AG08396 (cell line): ENCODE measurements at regions not wholly inside any gene's neighbourhood (a gene's known extent, or its start where the extent isn't known, plus 50 kb on each side); places are given as distances from the start of the nearest gene placed in this dataset.
A peak's percentile ranks its signal among the peaks of the same experiment; 100 is the strongest.

Experiments used
- DNase-seq: peaks from one replicate; pipeline ENCODE4 v3.0.0; 2012; ENCODE audit warnings: low spot score, mixed read lengths

DNA sequence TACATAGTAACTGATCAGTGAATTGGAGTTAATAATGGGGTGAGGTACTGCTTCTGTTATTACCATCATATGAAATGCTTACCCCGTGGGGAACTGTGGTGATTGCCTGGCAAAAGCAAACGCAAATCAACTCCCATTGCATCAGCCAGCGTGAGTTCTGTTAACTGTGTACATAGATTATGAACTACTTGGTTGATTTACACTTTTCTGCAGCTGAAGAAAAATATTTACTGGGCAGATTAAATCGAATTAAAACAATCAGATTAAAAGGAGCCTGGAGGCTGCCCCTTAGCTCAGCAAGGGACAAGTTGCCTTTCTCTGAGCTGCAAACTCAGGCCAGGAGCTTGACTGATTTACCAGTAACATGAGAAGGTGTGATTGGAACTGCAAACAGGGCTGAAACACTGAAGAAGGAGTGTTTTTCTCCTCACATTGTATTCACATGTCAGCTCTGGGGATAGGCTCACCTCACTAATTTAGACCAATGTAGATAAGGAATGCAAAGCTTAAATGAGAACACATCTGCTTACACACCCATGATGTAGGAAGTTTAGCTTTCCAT is 220.1 kb downstream of the OSR1 start:
- no peak for DNase-seq

GRCh38 chr2:19137433-19137832 is 221.0 kb downstream of the OSR1 start:
- DNase-seq, result no peak

- no peak for DNase-seq
Measured at GRCh38 chr2:19132967-19133366, 225.5 kb downstream of the OSR1 start.

DNA sequence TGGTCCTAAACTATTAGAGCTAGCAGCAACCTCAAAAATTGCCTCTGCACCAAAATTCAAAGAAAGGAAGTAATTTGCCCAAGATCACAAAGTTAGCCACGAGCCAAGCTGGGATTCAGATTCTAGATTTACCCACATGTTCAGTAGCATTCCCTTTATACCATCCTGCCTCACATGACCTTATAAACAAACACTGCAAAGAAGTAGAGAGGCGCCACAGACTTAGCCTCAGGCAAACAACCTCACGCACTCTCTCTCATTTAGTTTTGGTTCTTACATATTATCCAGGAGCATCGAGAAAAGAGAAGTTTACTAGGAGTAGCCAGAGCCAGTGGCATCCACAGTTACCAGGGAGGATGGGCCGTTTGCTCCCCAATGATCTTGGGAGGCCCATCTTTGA is 226.6 kb downstream of the OSR1 start:
- no peak for DNase-seq

DNA sequence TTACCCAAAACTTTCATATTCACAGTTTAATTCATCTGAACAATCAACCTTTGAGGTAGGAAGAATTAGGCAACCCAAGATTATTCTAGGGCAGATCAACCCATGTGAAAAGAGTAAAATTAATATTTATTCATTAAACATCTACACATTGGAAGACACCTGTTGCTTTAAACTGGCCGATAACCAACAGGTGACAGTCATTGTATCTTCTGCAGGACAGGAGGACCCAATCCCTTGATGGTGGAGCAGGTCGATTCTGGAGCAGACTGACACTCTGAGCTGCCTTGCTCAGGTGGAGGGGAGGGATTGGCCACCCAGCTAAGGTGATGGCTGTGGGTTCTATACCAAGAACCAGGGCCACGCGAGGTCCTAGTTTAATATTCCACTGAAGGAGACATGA is 230.3 kb downstream of the OSR1 start:
- DNase-seq, result no peak

DNA sequence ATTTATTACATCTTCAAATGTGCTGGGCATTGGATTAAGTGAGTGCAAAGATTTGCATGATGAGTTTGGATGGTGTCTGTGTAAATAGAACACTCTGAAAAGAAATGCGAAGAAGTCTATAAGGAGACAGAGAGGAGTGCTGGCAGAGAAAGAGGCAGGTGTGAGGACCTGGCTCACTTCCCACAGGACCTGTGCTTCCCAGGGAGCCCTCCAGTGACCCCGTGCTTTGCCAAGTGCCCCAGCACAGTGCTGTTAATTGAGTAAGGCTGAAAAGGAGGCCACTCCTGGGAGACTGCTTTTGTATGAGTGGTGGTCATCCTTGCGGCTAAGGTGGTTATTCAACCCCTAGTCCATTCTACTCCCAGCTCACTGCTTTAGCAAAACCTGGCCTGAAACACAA is 230.8 kb downstream of the OSR1 start:
- DNase-seq, result no peak

GRCh38 chr2:19125901-19126680 is 232.3 kb downstream of the OSR1 start:
- DNase-seq, result no peak

- peak; percentile 59 for DNase-seq
Measured at GRCh38 chr2:19124135-19124534, 234.3 kb downstream of the OSR1 start.

GRCh38 chr2:19123556-19123955 is 234.9 kb downstream of the OSR1 start:
- DNase-seq, result no peak

- no peak for DNase-seq
Measured at GRCh38 chr2:19122220-19122619, 236.2 kb downstream of the OSR1 start.

- DNase-seq, result peak; percentile 69
Measured at GRCh38 chr2:19120941-19121750, 237.3 kb downstream of the OSR1 start.

GRCh38 chr2:19120181-19120580 is 238.2 kb downstream of the OSR1 start:
- DNase-seq, result no peak

DNA sequence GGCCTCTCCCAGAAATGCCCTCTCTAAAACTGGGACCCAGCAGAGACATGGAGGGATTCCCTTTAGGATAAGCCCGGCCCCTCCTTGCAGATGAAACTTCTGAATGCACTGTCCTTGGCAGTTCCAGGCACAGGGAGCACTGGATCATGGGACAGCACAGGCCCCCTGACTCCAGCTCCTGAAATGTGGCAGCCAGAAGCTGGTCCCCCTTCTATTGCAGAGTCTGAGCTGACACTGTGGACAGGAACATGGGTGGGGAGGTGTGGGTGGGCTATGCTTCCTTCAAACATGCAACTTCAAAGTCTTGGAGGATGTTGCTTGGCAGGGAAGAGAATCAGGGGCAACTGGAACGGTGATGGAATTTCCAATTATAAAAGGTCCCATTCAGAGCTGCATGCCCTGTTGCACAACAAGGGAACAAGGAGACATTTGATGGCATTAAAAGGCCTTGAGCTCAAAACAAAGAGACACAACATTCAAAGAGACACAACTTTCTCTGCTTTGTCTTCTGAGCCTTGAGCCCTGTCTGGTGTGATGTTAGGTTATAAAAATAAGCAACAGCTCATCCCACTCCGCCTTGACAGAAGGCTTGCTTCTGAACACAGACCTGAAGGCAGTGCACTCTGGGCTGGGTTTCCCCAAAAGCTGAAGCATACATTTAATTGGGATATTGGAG is 239.0 kb downstream of the OSR1 start:
- no peak for DNase-seq

- DNase-seq, result no peak
Measured at GRCh38 chr2:19116918-19117317, 241.5 kb downstream of the OSR1 start.

DNA sequence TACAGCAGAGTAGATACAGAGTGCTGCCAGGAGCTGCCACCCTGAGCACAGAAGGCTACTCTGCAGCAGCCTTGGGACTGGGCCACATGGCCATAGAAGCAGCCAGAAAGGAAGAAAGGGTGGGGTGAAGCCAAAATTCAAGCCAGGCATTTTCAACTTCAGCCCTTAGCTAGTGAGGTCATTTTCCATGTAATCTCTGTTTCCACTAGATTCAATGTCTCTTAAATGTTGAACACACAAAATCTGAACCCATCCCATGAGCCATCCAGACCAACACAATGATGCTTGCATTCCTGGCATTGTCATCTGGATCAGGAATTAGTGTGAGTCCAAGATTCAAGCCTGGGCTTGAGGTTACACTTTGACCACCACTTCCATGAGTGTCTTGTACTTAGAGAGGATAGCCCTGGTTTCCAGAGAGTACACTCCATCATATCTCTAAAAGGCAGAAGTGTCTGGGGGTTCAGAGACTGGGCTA is 243.6 kb downstream of the OSR1 start:
- DNase-seq, result no peak

GRCh38 chr2:19114126-19114525 is 244.3 kb downstream of the OSR1 start:
- DNase-seq, result no peak

- DNase-seq, result no peak
Measured at GRCh38 chr2:19111354-19111753, 247.1 kb downstream of the OSR1 start.

DNA sequence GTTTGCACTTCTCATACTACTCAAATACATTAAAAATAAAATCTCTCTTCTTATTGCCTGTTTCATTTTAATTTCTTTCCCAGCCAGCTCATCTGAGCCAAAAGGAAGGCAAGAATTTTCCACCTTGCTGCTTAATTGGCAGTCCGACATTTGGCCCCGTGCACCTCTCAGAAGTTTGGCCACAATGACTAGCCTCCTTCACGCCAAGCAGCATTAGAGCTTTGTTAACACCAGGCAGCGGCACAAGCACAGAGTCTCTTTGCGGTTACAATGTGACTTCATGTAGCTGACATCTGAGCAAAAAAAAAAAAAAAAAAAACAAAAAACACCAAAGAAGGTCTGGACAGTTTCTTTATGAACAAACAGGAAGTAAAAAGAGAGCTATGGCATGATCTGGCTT is 248.9 kb downstream of the OSR1 start:
- no peak for DNase-seq

GRCh38 chr2:19106376-19106775 is 252.0 kb downstream of the OSR1 start:
- no peak for DNase-seq

- DNase-seq, result no peak
Measured at GRCh38 chr2:19104503-19104902, 253.9 kb downstream of the OSR1 start.

DNA sequence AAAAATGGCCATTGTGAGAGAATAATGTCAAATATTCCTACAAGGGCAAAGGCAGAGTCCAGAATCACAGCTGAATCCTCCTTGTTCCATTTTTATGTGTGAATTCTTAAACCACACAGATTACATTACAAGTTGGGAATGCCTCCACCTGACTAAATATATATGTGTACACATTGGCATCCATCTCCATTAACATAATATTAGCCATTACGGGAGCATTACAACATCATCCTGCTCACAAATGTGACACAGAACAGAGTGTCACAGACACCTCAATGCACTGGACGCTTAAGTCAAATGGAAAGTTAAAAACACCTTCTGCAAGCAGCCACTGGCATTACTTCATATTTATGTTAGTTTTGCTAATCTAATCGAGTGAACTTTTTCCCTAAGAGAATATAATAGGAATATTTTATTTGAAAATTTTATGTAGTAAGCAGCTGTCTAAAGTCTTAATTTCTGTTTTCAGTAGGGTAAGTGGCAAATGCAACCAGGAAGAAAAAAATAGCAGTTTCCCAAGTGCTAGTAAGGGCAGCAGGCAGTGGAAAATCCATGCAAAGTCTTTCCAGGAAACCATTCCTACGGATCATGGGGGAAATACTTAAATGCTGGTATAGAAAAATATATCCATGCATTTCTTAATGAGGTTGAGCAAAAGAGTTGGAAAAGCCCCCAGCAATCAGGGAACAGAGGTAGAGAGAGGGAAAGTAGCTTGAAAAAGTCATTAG is 255.6 kb downstream of the OSR1 start:
- DNase-seq, result no peak

DNA sequence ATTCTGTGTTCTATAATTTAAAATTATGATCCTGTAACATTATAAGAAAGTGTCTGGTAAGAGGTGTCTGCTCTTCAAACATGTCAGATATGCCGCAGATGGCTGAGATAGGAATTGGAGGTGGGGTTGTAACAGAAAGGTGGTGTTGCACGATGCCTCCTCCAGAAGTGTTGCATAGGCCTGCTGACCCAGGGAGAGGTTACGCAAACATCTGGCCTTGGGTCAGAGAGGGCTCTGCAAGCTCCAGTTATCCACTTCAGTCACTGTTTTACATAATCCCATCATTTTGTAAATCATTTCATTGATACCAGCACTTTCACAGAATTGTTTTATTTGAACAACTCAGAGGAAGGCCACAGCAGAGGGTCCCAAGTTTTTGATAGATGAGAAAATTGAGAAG is 256.5 kb downstream of the OSR1 start:
- DNase-seq, result no peak
